Thyroid gland (tissue), 4 donors: ENCODE measurements at regions not wholly inside any gene's neighbourhood (a gene's known extent, or its start where the extent isn't known, plus 50 kb on each side); places are given as distances from the start of the nearest gene placed in this dataset.

ENCODE experiments used
- CTCF ChIP-seq, 6 experiments: fragments of 200-600 bp in 3 of 6; fragments of 450-650 bp in 3 of 6; sonication (generic) in 3 of 6; IDR thresholded peaks; one replicate each; pipeline ENCODE4 v1.5.1; 2016 to 2019; ENCODE audit warnings: antibody characterized with exemption in 6 of 6, mild to moderate bottlenecking in 2 of 6, inconsistent platforms in 1 of 6, moderate library complexity in 1 of 6
- POLR2A ChIP-seq, 2 donors: fragments of 450-650 bp; IDR thresholded peaks; one replicate each; pipeline ENCODE4 v1.6.1; 2017; ENCODE audit warnings: antibody characterized with exemption in 2 of 2, mild to moderate bottlenecking in 2 of 2, moderate library complexity in 1 of 2

- TF ChIP-seq POLR2A (IDR thresholded peaks at IDR 0.05) (no peak), CTCF (IDR thresholded peaks at IDR 0.05) (no peak)
Observed at GRCh38 chr13:38176664-38177063, 173.0 kb upstream of the UFM1 start.
